HAP-1 (cell line): ENCODE measurements at regions not wholly inside any gene's neighbourhood (a gene's known extent, or its start where the extent isn't known, plus 50 kb on each side); places are given as distances from the start of the nearest gene placed in this dataset.
"Not testable (repeated sequence)": the region's sequence is repeated elsewhere in the genome, so short reads cannot be mapped to it uniquely, and the experiment has no call there.

Source experiments
- DNase-seq, 2 experiments: peaks; one replicate each; pipeline ENCODE4 v3.0.0-alpha.2; 2016 to 2020; ENCODE audit warnings: low spot score in 2 of 2
- H3K27me3 ChIP-seq: fragments of 250-450 bp; sonication (Bioruptor Pico); 2 replicates; pipeline ENCODE4 v1.5.1; 2020; ENCODE audit warnings: low read depth, mild to moderate bottlenecking, moderate library complexity
- H3K36me3 ChIP-seq: fragments of 250-450 bp; sonication (Bioruptor Pico); replicated peaks from 2 replicates; pipeline ENCODE4 v1.5.1; 2020; ENCODE audit warnings: mild to moderate bottlenecking
- H3K4me1 ChIP-seq: fragments of 250-450 bp; sonication (Bioruptor Pico); 2 replicates; pipeline ENCODE4 v1.5.1; 2020; ENCODE audit warnings: mild to moderate bottlenecking
- H3K4me3 ChIP-seq: fragments of 250-450 bp; sonication (Bioruptor Pico); 2 replicates; pipeline ENCODE4 v1.5.1; 2020; ENCODE audit warnings: mild to moderate bottlenecking, moderate library complexity
- H3K9me3 ChIP-seq: fragments of 250-450 bp; sonication (Bioruptor Pico); 2 replicates; pipeline ENCODE4 v1.5.1; 2020; ENCODE audit warnings: mild to moderate bottlenecking, moderate library complexity
- in situ Hi-C: fragments of 300-500 bp; cut with MboI; formaldehyde crosslinking; loops from 3 replicates; pipeline ENCODE4 v1.14.3; 2020; ENCODE audit warnings: low sequenced_read_pairs, inconsistent platforms, mixed read lengths

GRCh38 chr9:71302776-71303175 lies 181.4 kb upstream of the TRPM3 start:
- Histone ChIP-seq H3K27me3 (peaks cover 6% of the 10 kb centered on the region; the same call in 1 of the 2 replicates), H3K9me3 (no peaks in the 10 kb centered on the region), H3K4me1 (peaks cover 3% of the 10 kb centered on the region; the same call in 1 of the 2 replicates), H3K4me3 (no peak overlapping the region), H3K36me3 (no peaks in the 10 kb centered on the region)
- no peak for DNase-seq
- in situ Hi-C loops, result no loop called here

- Histone ChIP-seq H3K36me3 (no peaks in the 10 kb centered on the region), H3K27me3 (peaks cover 19% of the 10 kb centered on the region), H3K4me1 (no peaks in the 10 kb centered on the region), H3K9me3 (no peaks in the 10 kb centered on the region), H3K4me3 (no peak overlapping the region)
- no peak for DNase-seq
- in situ Hi-C loops, result no loop called here
Measured at GRCh38 chr9:71295928-71296327, 174.5 kb upstream of the TRPM3 start.

GRCh38 chr9:71286146-71286545 lies 164.7 kb upstream of the TRPM3 start:
- no peaks in the 10 kb centered on the region for H3K4me1 ChIP-seq
- no peaks in the 10 kb centered on the region for H3K9me3 ChIP-seq
- H3K4me3 ChIP-seq, result no peak overlapping the region
- H3K36me3 ChIP-seq, result no peaks in the 10 kb centered on the region
- in situ Hi-C loops, result no loop called here
- no peak for DNase-seq
- H3K27me3 ChIP-seq, result peaks cover 2% of the 10 kb centered on the region; the same call in 1 of the 2 replicates

GRCh38 chr9:71285191-71285656 lies 163.8 kb upstream of the TRPM3 start:
- no peak overlapping the region for H3K4me3 ChIP-seq
- DNase-seq, result peak; percentile 65 to 69
- H3K27me3 ChIP-seq, result peaks cover 2% of the 10 kb centered on the region; the same call in 1 of the 2 replicates
- in situ Hi-C loops, result no loop called here
- no peaks in the 10 kb centered on the region for H3K36me3 ChIP-seq
- H3K9me3 ChIP-seq, result no peaks in the 10 kb centered on the region
- no peaks in the 10 kb centered on the region for H3K4me1 ChIP-seq

GRCh38 chr9:71282116-71282515 lies 160.7 kb upstream of the TRPM3 start:
- H3K27me3 ChIP-seq, H3K9me3 ChIP-seq, H3K4me3 ChIP-seq, H3K36me3 ChIP-seq, in situ Hi-C loops, DNase-seq, H3K4me1 ChIP-seq: not testable (repeated sequence)

GRCh38 chr9:71279151-71279739 lies 157.8 kb upstream of the TRPM3 start:
- Histone ChIP-seq H3K36me3 (no peaks in the 10 kb centered on the region), H3K4me1 (peaks cover 5% of the 10 kb centered on the region), H3K9me3 (no peaks in the 10 kb centered on the region), H3K27me3 (peaks cover 2% of the 10 kb centered on the region; the same call in 1 of the 2 replicates), H3K4me3 (no peak overlapping the region)
- no peak for DNase-seq
- in situ Hi-C loops, result no loop called here

- H3K4me1 ChIP-seq, result peaks cover 24% of the 10 kb centered on the region
- peaks cover 2% of the 10 kb centered on the region; the same call in 1 of the 2 replicates for H3K27me3 ChIP-seq
- in situ Hi-C loops, result no loop called here
- no peaks in the 10 kb centered on the region for H3K9me3 ChIP-seq
- DNase-seq, result no peak
- no peaks in the 10 kb centered on the region for H3K36me3 ChIP-seq
- H3K4me3 ChIP-seq, result no peak overlapping the region
Measured at GRCh38 chr9:71273613-71274012, 152.2 kb upstream of the TRPM3 start.

GRCh38 chr9:71271602-71272001 lies 150.2 kb upstream of the TRPM3 start:
- no peaks in the 10 kb centered on the region for H3K27me3 ChIP-seq
- no peak for DNase-seq
- in situ Hi-C loops, result no loop called here
- H3K4me1 ChIP-seq, result peaks cover 28% of the 10 kb centered on the region
- H3K4me3 ChIP-seq, result no peak overlapping the region
- H3K36me3 ChIP-seq, result no peaks in the 10 kb centered on the region
- no peaks in the 10 kb centered on the region for H3K9me3 ChIP-seq

GRCh38 chr9:71270554-71270953 lies 149.1 kb upstream of the TRPM3 start:
- Histone ChIP-seq H3K4me3 (no peak overlapping the region), H3K4me1 (peaks cover 35% of the 10 kb centered on the region), H3K36me3 (no peaks in the 10 kb centered on the region), H3K9me3 (no peaks in the 10 kb centered on the region), H3K27me3 (no peaks in the 10 kb centered on the region)
- in situ Hi-C loops, result no loop called here
- no peak for DNase-seq

GRCh38 chr9:71269859-71270258 lies 148.4 kb upstream of the TRPM3 start:
- H3K27me3 ChIP-seq, result no peaks in the 10 kb centered on the region
- no peaks in the 10 kb centered on the region for H3K9me3 ChIP-seq
- no peak for DNase-seq
- peaks cover 35% of the 10 kb centered on the region for H3K4me1 ChIP-seq
- in situ Hi-C loops, result no loop called here
- no peak overlapping the region for H3K4me3 ChIP-seq
- H3K36me3 ChIP-seq, result no peaks in the 10 kb centered on the region

GRCh38 chr9:71268871-71269635 lies 147.6 kb upstream of the TRPM3 start:
- Histone ChIP-seq H3K27me3 (no peaks in the 10 kb centered on the region), H3K4me3 (no peak overlapping the region), H3K4me1 (peaks cover 28% of the 10 kb centered on the region), H3K36me3 (no peaks in the 10 kb centered on the region), H3K9me3 (no peaks in the 10 kb centered on the region)
- DNase-seq, result peak; percentile 55 to 65
- in situ Hi-C loops, result no loop called here

- no peak for DNase-seq
- Histone ChIP-seq H3K27me3 (no peaks in the 10 kb centered on the region), H3K36me3 (no peaks in the 10 kb centered on the region), H3K4me3 (no peak overlapping the region), H3K9me3 (peaks cover 5% of the 10 kb centered on the region), H3K4me1 (peaks cover 9% of the 10 kb centered on the region)
- in situ Hi-C loops, result no loop called here
Measured at GRCh38 chr9:71263451-71263850, 142.0 kb upstream of the TRPM3 start.

GRCh38 chr9:71260419-71260818 lies 139.0 kb upstream of the TRPM3 start:
- H3K27me3 ChIP-seq, H3K4me3 ChIP-seq, in situ Hi-C loops, H3K4me1 ChIP-seq, H3K9me3 ChIP-seq, H3K36me3 ChIP-seq, DNase-seq: not testable (repeated sequence)

GRCh38 chr9:71254592-71255277 lies 133.3 kb upstream of the TRPM3 start:
- Histone ChIP-seq H3K36me3 (no peaks in the 10 kb centered on the region), H3K9me3 (no peaks in the 10 kb centered on the region), H3K4me3 (no peak overlapping the region), H3K27me3 (no peaks in the 10 kb centered on the region; the same call in 1 of the 2 replicates), H3K4me1 (no peaks in the 10 kb centered on the region)
- in situ Hi-C loops, result loop anchor here (10.0 kb wide), 1 partner anchor 330 kb away; no protein-coding TSS in a partner anchor
- DNase-seq, result no peak
